SKM-1 (cell line): ENCODE measurements at regions not wholly inside any gene's neighbourhood (a gene's known extent, or its start where the extent isn't known, plus 50 kb on each side); places are given as distances from the start of the nearest gene placed in this dataset.
A peak's percentile ranks its signal among the peaks of the same experiment; 100 is the strongest.
"Not testable (repeated sequence)": the region's sequence is repeated elsewhere in the genome, so short reads cannot be mapped to it uniquely, and the experiment has no call there.

Experiments used
- DNase-seq: peaks from one replicate; lab custom pipeline; 2025; ENCODE audit not compliant: unreplicated experiment; lab: John Stamatoyannopoulos, UW

GRCh38 chr3:185306286-185306685 is 52.4 kb upstream of the EHHADH start:
- DNase-seq = not testable (repeated sequence)

DNA sequence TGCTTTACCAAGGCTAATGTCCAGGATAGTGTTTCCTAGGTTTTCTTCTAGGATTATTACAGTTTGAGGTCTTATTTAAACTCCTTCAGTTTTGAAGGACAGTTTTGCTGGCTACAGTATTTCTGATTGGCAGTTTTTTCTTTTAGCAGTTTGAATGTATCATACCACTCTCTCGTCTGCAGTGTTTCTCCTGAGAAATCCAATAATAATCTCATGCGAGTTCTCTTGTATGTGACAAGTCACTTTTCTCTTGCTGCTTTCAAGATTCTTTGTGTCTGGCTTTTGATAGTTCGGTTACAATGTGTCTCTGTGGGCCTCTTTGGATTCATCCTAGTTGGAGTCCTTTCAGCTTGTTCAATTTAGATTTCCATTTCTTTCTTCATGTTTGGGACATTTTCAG is 53.0 kb upstream of the EHHADH start:
- DNase-seq = no peak

- DNase-seq = peak; percentile 71
Measured at GRCh38 chr3:185308126-185308754, 54.4 kb upstream of the EHHADH start.

DNA sequence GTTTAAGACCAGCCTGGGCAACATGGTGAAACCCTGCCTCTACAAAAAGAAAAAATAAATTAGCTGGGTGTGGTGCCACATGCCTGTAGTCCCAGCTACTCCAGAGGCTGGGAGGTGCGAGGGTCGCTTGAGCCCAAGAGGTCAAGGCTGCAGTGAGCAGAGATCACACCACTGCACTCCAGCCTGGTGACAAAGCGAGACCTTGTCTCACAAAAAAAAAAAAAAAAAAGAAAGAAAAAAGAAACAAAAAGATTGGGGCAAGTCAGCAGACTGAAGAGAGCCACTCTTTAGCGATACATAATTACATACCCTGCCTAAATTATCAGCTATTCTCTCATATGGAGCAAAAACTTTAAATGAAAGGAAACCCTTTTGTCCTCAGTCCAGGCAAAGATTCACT is 53.6 kb upstream of the MAP3K13 start:
- no peak for DNase-seq

DNA sequence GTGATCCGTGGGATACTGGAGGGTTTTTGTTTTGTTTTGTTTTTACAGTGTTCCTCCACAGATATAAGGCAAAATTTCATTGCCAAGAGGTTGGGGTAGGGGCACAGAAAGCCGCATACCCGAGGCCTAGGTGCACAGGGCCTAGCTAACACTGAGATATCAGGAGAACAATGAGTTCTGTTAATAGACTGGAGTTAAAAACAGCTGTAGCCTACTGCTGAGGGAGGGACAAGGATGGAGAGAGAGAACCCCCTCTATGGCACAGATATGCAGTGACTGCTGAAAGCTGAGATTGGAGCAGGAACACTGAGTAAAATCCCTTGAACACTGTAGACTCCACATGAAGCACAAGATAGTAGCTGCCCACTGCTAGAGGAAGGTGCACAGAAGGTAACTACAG is 53.1 kb upstream of the MAP3K13 start:
- DNase-seq = no peak

DNA sequence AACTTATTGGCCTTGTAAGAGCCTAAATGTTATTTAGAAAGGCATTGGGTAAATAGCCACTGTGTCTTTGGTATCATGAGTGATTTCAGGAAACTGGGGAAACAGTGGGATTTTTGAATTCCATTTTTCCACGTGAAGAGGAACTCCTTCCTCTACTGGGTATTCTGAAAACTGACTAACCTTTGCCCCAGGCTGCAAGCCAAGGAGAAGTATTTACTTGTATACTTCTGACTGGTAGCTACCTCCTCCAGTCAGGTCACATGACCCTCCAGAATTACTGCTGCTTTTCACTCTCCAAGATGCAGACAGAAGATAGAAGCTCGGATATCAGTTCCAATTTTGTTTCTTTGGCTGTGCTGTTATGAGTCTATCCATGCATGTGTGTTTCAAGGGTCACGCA is 50.9 kb upstream of the MAP3K13 start:
- DNase-seq = no peak
